ENCODE measurements at regions not wholly inside any gene's neighbourhood (a gene's known extent, or its start where the extent isn't known, plus 50 kb on each side); places are given as distances from the start of the nearest gene placed in this dataset.
A peak's percentile ranks its signal among the peaks of the same experiment; 100 is the strongest.

- no peak for TF ChIP-seq DZIP1 (CRISPR knock-in tag; IDR thresholded peaks at IDR 0.05)
- TF ChIP-seq ZNF850 (CRISPR knock-in tag; conservative IDR thresholded peaks at IDR 0.05), result no peak
- TF ChIP-seq ZNF446 (CRISPR knock-in tag; IDR thresholded peaks at IDR 0.05), result no peak
- TF ChIP-seq IRF2 (CRISPR knock-in tag; IDR thresholded peaks at IDR 0.05), result no peak
- TF ChIP-seq ZNF225 (CRISPR knock-in tag; IDR thresholded peaks at IDR 0.05), result no peak
- TF ChIP-seq PHF5A (CRISPR knock-in tag; IDR thresholded peaks at IDR 0.05; ENCODE audit: low read depth, unreplicated experiment), result peak; percentile 76
- TF ChIP-seq STAT6 (CRISPR knock-in tag; IDR thresholded peaks at IDR 0.05; ENCODE audit: borderline replicate concordance), result no peak; the same call in 1 of the 2 replicates
- no peak for TF ChIP-seq NR0B2 (CRISPR knock-in tag; IDR thresholded peaks at IDR 0.05)
- no peak for TF ChIP-seq HNRNPLL (IDR thresholded peaks at IDR 0.05; ENCODE audit: low read depth, low read length, poor library complexity, severe bottlenecking)
- no peak for TF ChIP-seq BCLAF1 (IDR thresholded peaks at IDR 0.05)
- no peak for TF ChIP-seq FUBP1 (CRISPR knock-in tag; IDR thresholded peaks at IDR 0.05; ENCODE audit: borderline replicate concordance)
- TF ChIP-seq PHF21A (CRISPR knock-in tag; IDR thresholded peaks at IDR 0.05), result peak; percentile 68; the same call in 1 of the 2 replicates
- peak; percentile 64 for TF ChIP-seq ZBTB37 (CRISPR knock-in tag; IDR thresholded peaks at IDR 0.05)
- TF ChIP-seq ERF (CRISPR knock-in tag; IDR thresholded peaks at IDR 0.05), result peak; percentile 86
- no peak for TF ChIP-seq RBM39 (IDR thresholded peaks at IDR 0.05; ENCODE audit: low read depth, low read length, poor library complexity, severe bottlenecking)
- TF ChIP-seq ZNF350 (CRISPR knock-in tag; IDR thresholded peaks at IDR 0.05; ENCODE audit: borderline replicate concordance, low read depth), result no peak
These were observed 103.5 kb upstream of the NR3C1 start (continued) for GRCh38 chr5:143506836-143507552.

All from HepG2 (cell line).